ENCODE measurements at regions not wholly inside any gene's neighbourhood (a gene's known extent, or its start where the extent isn't known, plus 50 kb on each side); places are given as distances from the start of the nearest gene placed in this dataset.

DNA sequence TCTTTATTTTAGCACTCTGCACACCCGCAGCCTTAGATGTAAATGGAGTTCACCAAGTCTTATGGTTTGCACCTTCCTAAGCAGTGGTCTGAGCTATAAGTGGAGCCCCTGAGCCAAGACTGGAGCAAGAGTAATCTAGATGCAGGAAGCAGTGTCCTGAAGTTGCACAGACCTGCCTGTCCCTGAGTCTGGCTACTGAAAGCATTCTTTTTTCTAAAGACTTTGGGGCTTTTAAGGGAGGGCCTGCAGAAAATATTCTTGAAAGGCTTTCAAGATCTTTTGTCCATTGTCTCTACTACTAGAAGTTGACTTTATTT is 389.7 kb downstream of the KDM5D start:
- Histone ChIP-seq H3K4me1 (ENCODE audit: control insufficient read depth, insufficient read depth, low read length, unreplicated experiment) (peaks cover 17% of the 10 kb centered on the region), H3K36me3 (ENCODE audit: insufficient read depth, low read length) (no peaks in the 10 kb centered on the region), H3K27me3 (ENCODE audit: insufficient read depth, low read length) (no peaks in the 10 kb centered on the region), H3K27ac (ENCODE audit: low read depth, low read length) (no peak overlapping the region), H3K79me2 (ENCODE audit: control insufficient read depth, insufficient read depth, low read length, unreplicated experiment) (no peaks in the 10 kb centered on the region), H2AFZ (ENCODE audit: low read length, unreplicated experiment) (no peak overlapping the region), H3K4me3 (ENCODE audit: low read depth, low read length) (no peak overlapping the region)

DNA sequence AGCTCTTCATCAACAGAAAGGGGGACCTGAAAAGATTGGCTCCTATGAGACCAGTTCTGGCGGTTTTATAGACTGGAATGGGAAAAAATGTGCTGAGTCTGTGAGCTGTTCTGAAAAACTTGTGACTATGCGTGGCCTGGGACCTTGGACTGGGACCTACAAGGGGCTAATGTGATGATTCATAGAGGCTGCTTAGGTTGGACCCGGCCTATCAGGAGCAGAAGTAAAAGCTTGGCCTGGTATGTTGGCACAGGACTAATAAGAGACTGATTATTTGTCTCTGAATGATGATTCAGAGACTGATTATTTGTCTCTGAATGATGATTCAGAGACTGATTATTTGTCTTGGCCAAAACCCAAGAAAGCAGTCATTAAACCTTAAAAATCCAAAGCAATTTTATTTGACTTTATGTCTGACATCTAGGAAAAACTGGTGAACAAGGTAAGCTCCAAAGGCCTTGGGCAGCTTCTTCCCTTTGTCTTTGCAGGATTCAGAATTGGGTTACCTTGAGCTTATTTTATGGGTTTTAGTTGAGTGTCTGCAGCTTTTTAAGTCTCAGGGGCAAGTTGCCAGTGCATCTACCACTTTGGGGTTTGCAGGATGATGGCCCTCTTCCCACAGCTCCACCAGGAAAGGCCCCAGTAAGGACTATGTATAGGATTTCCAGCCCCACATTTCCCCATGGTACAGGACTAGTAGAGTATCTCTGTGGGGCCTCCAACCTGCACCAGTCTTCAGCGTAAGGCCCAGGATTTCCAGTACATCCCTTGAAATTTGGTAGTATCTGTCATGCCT is 390.3 kb downstream of the KDM5D start:
- no peak overlapping the region for H3K4me3 ChIP-seq (ENCODE audit: low read depth, low read length)

DNA sequence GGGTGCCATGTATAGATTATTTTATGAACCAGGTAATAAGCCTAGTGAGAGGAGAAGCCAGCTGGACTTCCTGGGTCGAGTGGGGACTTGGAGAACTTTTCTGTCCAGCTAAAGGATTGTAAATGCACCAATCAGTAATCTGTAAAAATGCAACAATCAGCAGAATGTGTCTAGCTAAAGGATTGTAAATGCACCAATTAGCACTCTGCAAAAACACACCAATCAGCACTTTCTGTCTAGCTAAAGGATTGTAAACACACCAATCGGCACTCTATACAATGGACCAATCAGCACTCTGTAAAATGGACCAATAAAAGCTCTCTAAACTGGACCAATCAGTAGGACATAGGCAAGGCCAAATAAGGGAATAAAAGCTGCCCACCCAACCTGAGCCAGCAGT is 392.9 kb downstream of the KDM5D start:
- no peaks in the 10 kb centered on the region for H3K27me3 ChIP-seq (ENCODE audit: insufficient read depth, low read length)

More for the DNA sequence above, 390.3 kb downstream of the KDM5D start:
- Histone ChIP-seq H3K4me1 (ENCODE audit: control insufficient read depth, insufficient read depth, low read length, unreplicated experiment) (peaks cover 17% of the 10 kb centered on the region), H3K27ac (ENCODE audit: low read depth, low read length) (no peak overlapping the region), H3K79me2 (ENCODE audit: control insufficient read depth, insufficient read depth, low read length, unreplicated experiment) (no peaks in the 10 kb centered on the region), H3K36me3 (ENCODE audit: insufficient read depth, low read length) (no peaks in the 10 kb centered on the region), H2AFZ (ENCODE audit: low read length, unreplicated experiment) (no peak overlapping the region), H3K27me3 (ENCODE audit: insufficient read depth, low read length) (no peaks in the 10 kb centered on the region)

DNA sequence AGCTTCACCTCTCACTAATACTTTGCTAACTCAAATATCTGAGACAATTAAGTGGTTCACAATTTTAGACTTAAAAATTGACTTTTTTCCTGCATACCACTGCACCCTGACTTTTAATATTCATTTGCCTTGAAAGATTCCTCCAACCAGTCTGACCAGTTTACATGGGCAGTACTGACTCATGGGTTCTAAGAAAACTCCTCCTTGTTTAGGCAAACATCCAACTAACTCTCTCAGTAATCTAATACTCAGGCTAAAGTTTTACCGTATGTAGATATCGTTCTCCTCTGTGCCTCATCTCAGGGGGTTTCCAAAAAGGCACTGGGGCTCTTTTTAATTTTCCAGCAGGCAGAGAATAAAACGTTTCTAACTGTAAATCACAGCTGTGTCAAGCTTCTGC is 422.8 kb downstream of the KDM5D start:
- Histone ChIP-seq H3K4me3 (ENCODE audit: low read depth, low read length) (no peak overlapping the region), H3K27ac (ENCODE audit: low read depth, low read length) (no peak overlapping the region), H3K36me3 (ENCODE audit: insufficient read depth, low read length) (no peaks in the 10 kb centered on the region), H2AFZ (ENCODE audit: low read length, unreplicated experiment) (no peak overlapping the region), H3K4me1 (ENCODE audit: control insufficient read depth, insufficient read depth, low read length, unreplicated experiment) (no peaks in the 10 kb centered on the region), H3K27me3 (ENCODE audit: insufficient read depth, low read length) (no peaks in the 10 kb centered on the region), H3K79me2 (ENCODE audit: control insufficient read depth, insufficient read depth, low read length, unreplicated experiment) (no peaks in the 10 kb centered on the region)

More for the DNA sequence above, 392.9 kb downstream of the KDM5D start:
- no peak overlapping the region for H3K27ac ChIP-seq (ENCODE audit: low read depth, low read length)
- H3K36me3 ChIP-seq (ENCODE audit: insufficient read depth, low read length): no peaks in the 10 kb centered on the region
- peaks cover 17% of the 10 kb centered on the region for H3K4me1 ChIP-seq (ENCODE audit: control insufficient read depth, insufficient read depth, low read length, unreplicated experiment)
- no peak overlapping the region for H3K4me3 ChIP-seq (ENCODE audit: low read depth, low read length)
- no peaks in the 10 kb centered on the region for H3K79me2 ChIP-seq (ENCODE audit: control insufficient read depth, insufficient read depth, low read length, unreplicated experiment)
- H2AFZ ChIP-seq (ENCODE audit: low read length, unreplicated experiment): no peak overlapping the region

DNA sequence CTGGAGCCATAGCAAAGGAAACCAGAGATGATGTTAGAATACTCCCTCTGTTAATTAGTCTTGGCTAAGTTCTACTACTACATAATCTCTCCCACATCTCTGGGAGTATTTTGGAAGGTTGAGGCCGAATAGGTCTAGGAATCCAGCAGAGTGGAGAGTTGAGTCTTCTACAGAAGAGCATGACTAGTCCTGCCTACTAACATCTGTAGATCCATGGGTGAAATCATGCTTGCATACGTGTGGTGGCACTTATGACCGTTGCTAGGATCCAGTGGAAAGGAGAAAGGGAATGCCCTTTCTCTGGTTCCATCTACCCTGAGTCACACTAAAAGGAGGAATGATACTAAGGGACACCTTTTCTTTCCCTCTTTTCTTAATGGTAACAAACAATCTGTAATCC is 425.4 kb downstream of the KDM5D start:
- Histone ChIP-seq H3K4me1 (ENCODE audit: control insufficient read depth, insufficient read depth, low read length, unreplicated experiment) (no peaks in the 10 kb centered on the region), H3K4me3 (ENCODE audit: low read depth, low read length) (no peak overlapping the region), H3K27me3 (ENCODE audit: insufficient read depth, low read length) (no peaks in the 10 kb centered on the region), H3K36me3 (ENCODE audit: insufficient read depth, low read length) (no peaks in the 10 kb centered on the region), H3K79me2 (ENCODE audit: control insufficient read depth, insufficient read depth, low read length, unreplicated experiment) (no peaks in the 10 kb centered on the region), H3K27ac (ENCODE audit: low read depth, low read length) (no peak overlapping the region), H2AFZ (ENCODE audit: low read length, unreplicated experiment) (no peak overlapping the region)

DNA sequence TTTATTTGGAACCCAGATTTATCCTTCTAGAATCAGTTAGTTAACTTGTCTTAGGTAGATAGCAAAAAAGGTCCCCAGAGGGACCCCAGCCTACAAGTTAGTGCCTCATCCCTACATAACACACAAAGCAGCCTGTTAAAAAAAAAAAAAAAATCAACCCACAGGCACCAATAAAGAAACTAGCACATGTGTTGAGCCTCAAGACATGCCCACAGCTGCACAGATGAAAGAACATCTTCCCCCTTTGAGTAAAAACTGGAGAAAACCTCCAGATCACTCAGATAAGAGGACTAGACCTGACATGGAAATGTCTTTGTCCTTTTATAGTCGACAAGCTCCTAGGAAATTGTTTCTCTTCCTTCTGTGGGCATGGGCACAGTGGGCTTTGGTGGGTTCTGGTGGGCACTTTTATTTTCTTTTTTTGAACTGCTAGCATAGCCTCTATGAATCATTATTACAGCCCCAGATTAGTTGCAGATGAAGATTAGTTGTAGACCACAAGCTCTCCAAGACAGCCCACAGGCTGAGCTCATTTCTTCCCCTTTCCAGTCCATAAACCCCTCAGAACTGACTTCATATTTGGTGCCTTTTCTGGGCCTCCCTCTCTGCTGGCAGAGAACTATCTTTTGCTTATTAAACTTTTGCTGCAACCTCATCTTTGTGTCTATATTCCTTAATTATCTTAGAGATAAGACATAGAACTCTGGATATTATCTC is 427.1 kb downstream of the KDM5D start:
- no peak overlapping the region for H3K4me3 ChIP-seq (ENCODE audit: low read depth, low read length)
- H3K27me3 ChIP-seq (ENCODE audit: insufficient read depth, low read length): no peaks in the 10 kb centered on the region
- H3K27ac ChIP-seq (ENCODE audit: low read depth, low read length): no peak overlapping the region
- no peaks in the 10 kb centered on the region for H3K79me2 ChIP-seq (ENCODE audit: control insufficient read depth, insufficient read depth, low read length, unreplicated experiment)
- no peak overlapping the region for H2AFZ ChIP-seq (ENCODE audit: low read length, unreplicated experiment)
- H3K4me1 ChIP-seq (ENCODE audit: control insufficient read depth, insufficient read depth, low read length, unreplicated experiment): no peaks in the 10 kb centered on the region
- H3K36me3 ChIP-seq (ENCODE audit: insufficient read depth, low read length): no peaks in the 10 kb centered on the region

DNA sequence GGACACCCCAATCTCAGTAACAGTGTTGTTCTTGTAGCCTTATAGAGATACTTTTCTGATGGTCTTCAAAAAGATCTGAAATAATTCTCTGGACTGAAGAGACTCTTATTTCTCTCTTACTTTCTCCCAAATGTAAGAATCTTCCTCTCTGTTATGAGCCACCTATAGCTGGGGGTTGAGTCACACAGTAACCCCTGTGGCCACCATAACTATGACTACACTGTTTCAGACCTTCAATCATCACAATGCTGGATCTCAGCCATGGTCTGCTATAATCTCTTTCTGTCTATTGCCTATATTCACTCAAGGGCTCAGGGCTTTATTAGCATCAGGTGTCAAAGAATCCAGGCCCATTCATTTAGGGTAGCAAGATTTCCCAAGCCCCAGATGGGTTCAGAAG is 436.9 kb downstream of the KDM5D start:
- Histone ChIP-seq H3K27ac (ENCODE audit: low read depth, low read length) (no peak overlapping the region), H3K27me3 (ENCODE audit: insufficient read depth, low read length) (no peaks in the 10 kb centered on the region), H3K4me3 (ENCODE audit: low read depth, low read length) (no peak overlapping the region), H3K36me3 (ENCODE audit: insufficient read depth, low read length) (no peaks in the 10 kb centered on the region), H3K79me2 (ENCODE audit: control insufficient read depth, insufficient read depth, low read length, unreplicated experiment) (no peaks in the 10 kb centered on the region), H2AFZ (ENCODE audit: low read length, unreplicated experiment) (no peak overlapping the region), H3K4me1 (ENCODE audit: control insufficient read depth, insufficient read depth, low read length, unreplicated experiment) (no peaks in the 10 kb centered on the region)

DNA sequence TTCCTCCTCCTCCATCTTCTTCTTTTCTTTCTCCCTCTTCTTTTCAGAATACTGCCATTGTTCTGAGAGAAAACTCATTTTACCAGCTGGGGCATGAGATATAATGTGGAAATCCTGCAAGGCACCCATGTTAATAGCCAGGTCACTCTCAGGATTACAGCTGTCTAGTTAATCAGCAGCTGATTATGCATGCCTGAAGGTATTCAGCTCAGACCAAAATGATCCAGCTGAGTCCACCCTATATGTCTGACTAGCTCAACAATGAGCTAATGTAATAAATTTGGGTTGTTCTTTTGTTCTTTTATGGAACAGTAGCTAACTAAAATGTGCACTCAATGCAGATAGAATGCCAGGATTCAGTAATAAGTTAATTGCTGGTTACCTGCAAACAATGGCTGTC is 441.4 kb downstream of the KDM5D start:
- no peak overlapping the region for H3K27ac ChIP-seq (ENCODE audit: low read depth, low read length)
- H3K27me3 ChIP-seq (ENCODE audit: insufficient read depth, low read length): no peaks in the 10 kb centered on the region
- H2AFZ ChIP-seq (ENCODE audit: low read length, unreplicated experiment): no peak overlapping the region
- no peaks in the 10 kb centered on the region for H3K36me3 ChIP-seq (ENCODE audit: insufficient read depth, low read length)
- no peak overlapping the region for H3K4me3 ChIP-seq (ENCODE audit: low read depth, low read length)
- H3K4me1 ChIP-seq (ENCODE audit: control insufficient read depth, insufficient read depth, low read length, unreplicated experiment): no peaks in the 10 kb centered on the region
- H3K79me2 ChIP-seq (ENCODE audit: control insufficient read depth, insufficient read depth, low read length, unreplicated experiment): no peaks in the 10 kb centered on the region

DNA sequence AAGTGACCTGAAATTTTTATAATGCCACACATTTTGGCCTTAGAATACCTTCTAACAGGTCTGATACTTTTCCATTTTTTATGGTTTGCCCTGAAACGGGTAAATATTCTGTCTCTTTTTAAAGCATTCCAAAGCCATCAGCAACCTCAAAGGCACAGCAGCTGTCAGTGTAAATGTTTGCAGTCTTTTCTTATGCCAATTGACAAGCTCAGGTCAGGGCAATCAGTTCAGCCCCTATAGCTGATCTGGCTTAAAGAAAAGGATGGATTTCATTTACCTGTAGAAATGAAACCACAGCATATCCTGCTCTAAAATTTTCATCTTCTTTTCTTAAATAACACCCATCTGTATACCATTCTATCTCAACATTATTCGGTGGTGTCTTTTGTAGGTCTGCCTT is 453.6 kb downstream of the KDM5D start:
- Histone ChIP-seq H3K27me3 (ENCODE audit: insufficient read depth, low read length) (no peaks in the 10 kb centered on the region), H3K36me3 (ENCODE audit: insufficient read depth, low read length) (no peaks in the 10 kb centered on the region), H3K79me2 (ENCODE audit: control insufficient read depth, insufficient read depth, low read length, unreplicated experiment) (no peaks in the 10 kb centered on the region), H3K4me3 (ENCODE audit: low read depth, low read length) (no peak overlapping the region), H3K27ac (ENCODE audit: low read depth, low read length) (no peak overlapping the region), H3K4me1 (ENCODE audit: control insufficient read depth, insufficient read depth, low read length, unreplicated experiment) (no peaks in the 10 kb centered on the region), H2AFZ (ENCODE audit: low read length, unreplicated experiment) (no peak overlapping the region)

DNA sequence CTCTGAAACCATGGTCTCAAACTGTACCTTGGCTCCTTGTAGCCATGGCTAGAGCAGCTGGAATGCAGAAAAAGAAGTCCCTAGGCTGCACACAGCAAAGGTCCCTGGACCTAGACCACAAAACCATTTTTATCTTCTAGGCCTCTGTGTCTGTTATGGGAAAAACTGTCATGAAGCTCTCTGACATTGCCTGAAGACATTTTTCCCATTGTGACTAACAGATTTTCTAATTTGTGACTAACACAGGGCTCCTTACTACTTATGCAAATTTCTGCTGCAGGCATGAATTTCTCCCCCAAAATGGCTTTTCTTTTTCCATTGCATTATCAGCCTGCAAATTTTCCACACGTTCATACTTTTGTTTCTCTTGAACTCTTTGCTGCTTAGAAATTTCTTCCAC is 470.4 kb downstream of the KDM5D start:
- Histone ChIP-seq H3K79me2 (ENCODE audit: control insufficient read depth, insufficient read depth, low read length, unreplicated experiment) (no peaks in the 10 kb centered on the region), H2AFZ (ENCODE audit: low read length, unreplicated experiment) (no peak overlapping the region), H3K4me3 (ENCODE audit: low read depth, low read length) (no peak overlapping the region), H3K4me1 (ENCODE audit: control insufficient read depth, insufficient read depth, low read length, unreplicated experiment) (no peaks in the 10 kb centered on the region), H3K27ac (ENCODE audit: low read depth, low read length) (no peak overlapping the region), H3K36me3 (ENCODE audit: insufficient read depth, low read length) (no peaks in the 10 kb centered on the region), H3K27me3 (ENCODE audit: insufficient read depth, low read length) (no peaks in the 10 kb centered on the region)

DNA sequence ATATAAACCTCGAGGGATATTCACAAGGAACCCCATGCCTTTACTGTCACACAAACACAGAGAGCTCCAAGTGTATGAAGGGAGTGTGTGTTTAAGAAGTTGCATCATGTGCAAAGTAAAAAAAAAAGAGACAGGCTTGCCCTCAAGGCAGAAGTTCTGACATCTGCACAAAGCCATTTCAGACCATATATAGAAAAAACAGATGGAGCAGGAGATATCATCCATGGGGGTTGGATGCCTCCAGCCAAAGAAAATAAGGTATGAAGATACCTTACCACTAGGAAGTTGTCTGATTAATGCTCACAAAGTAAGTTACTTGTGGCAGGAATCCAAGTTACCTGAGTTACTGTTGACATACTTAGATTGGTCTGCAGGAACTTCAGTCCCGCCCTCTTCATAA is 476.2 kb downstream of the KDM5D start:
- Histone ChIP-seq H3K79me2 (ENCODE audit: control insufficient read depth, insufficient read depth, low read length, unreplicated experiment) (no peaks in the 10 kb centered on the region), H3K4me1 (ENCODE audit: control insufficient read depth, insufficient read depth, low read length, unreplicated experiment) (no peaks in the 10 kb centered on the region), H3K4me3 (ENCODE audit: low read depth, low read length) (no peak overlapping the region), H3K27me3 (ENCODE audit: insufficient read depth, low read length) (no peaks in the 10 kb centered on the region), H3K27ac (ENCODE audit: low read depth, low read length) (no peak overlapping the region), H2AFZ (ENCODE audit: low read length, unreplicated experiment) (no peak overlapping the region), H3K36me3 (ENCODE audit: insufficient read depth, low read length) (no peaks in the 10 kb centered on the region)

All from ACC112 (cell line).